GM12878 (cell line): ENCODE measurements at regions not wholly inside any gene's neighbourhood (a gene's known extent, or its start where the extent isn't known, plus 50 kb on each side); places are given as distances from the start of the nearest gene placed in this dataset.

Experiments used
- ATAC-seq: fragments of 200-7000 bp; cut with Tn5 transposase; 3 replicates; pipeline ENCODE4 v1.9.1; 2020; ENCODE audit warnings: mild to moderate bottlenecking, moderate library complexity
- BruUV-seq: library from RNA; stranded (reverse); fragments of 400-500 nt; replicated peaks from 2 replicates; lab custom pipeline; 2021; lab: Mats Ljungman, UMichigan
- CTCF ChIA-PET: fragments of 300-600 bp; sonication (Branson Sonifier 250); formaldehyde crosslinking; extraction: SDS; loops from one replicate; lab custom pipeline; 2021; ENCODE audit warnings: inconsistent platforms; lab: Yijun Ruan, JAX
- POLR2A ChIA-PET: fragments of 350-600 bp; formaldehyde crosslinking; extraction: SDS; loops from one replicate; lab custom pipeline; 2021; ENCODE audit warnings: inconsistent platforms; lab: Charles Lee
- RAD21 ChIA-PET: fragments of 300-600 bp; sonication (Branson Sonifier 250); formaldehyde crosslinking; loops from one replicate; lab custom pipeline; 2023; ENCODE audit warnings: antibody characterized with exemption; ENCODE audit not compliant: unreplicated experiment; lab: Charles Lee
- SMC1A ChIA-PET: fragments of 300-600 bp; sonication (Branson Sonifier 250); formaldehyde crosslinking; loops from one replicate; lab custom pipeline; 2023; ENCODE audit not compliant: unreplicated experiment, uncharacterized antibody; lab: Charles Lee
- DNase-seq: peaks from one replicate; pipeline ENCODE4 v3.0.0-alpha.2; 2011; ENCODE audit warnings: low read depth, low spot score
- FAIRE-seq: peaks from 3 replicates; lab custom pipeline; 2011; peaks lifted over from hg19 to GRCh38; lab: Jason Lieb, UNC
- H2AFZ ChIP-seq: 2 replicates; pipeline ENCODE4 v1.6.0; 2011; ENCODE audit warnings: low read depth, low read length, control low read depth; ENCODE audit not compliant: control insufficient read depth
- H3K27ac ChIP-seq: 2 replicates; pipeline ENCODE4 v1.5.1; 2011; ENCODE audit warnings: control low read depth; ENCODE audit not compliant: control insufficient read depth, insufficient read depth
- H3K27me3 ChIP-seq, 2 experiments: replicated peaks in 1 of 2; 2 replicates each; pipeline versions ENCODE4 v1.6.0 to v1.6.1; 2011; ENCODE audit warnings: low read length in 1 of 2; ENCODE audit not compliant: control insufficient read depth in 2 of 2, insufficient read depth in 2 of 2
- H3K36me3 ChIP-seq, 2 experiments: 2 replicates each; pipeline ENCODE4 v1.5.1; 2011; ENCODE audit warnings: low read length in 1 of 2; ENCODE audit not compliant: control insufficient read depth in 2 of 2, insufficient read depth in 2 of 2
- H3K4me1 ChIP-seq: 2 replicates; pipeline ENCODE4 v1.6.1; 2011; ENCODE audit warnings: mild to moderate bottlenecking, low read length, moderate library complexity, mixed read lengths; ENCODE audit not compliant: control insufficient read depth, insufficient read depth
- H3K4me2 ChIP-seq: 2 replicates; pipeline ENCODE4 v1.6.0; 2011; ENCODE audit warnings: control low read depth; ENCODE audit not compliant: control insufficient read depth, insufficient read depth
- H3K4me3 ChIP-seq: fragments of 200-600 bp; sonication (generic); 2 replicates; pipeline ENCODE4 v1.5.1; 2016
- H3K79me2 ChIP-seq: 2 replicates; pipeline ENCODE4 v1.6.0; 2011; ENCODE audit warnings: low read length; ENCODE audit not compliant: control insufficient read depth, insufficient read depth
- H3K9ac ChIP-seq: 2 replicates; pipeline ENCODE4 v1.8.0; 2011; ENCODE audit warnings: low read length, control low read depth, mixed read lengths; ENCODE audit not compliant: control insufficient read depth, insufficient read depth
- H3K9me3 ChIP-seq: replicated peaks from 3 replicates; pipeline ENCODE4 v1.5.1; 2011; ENCODE audit warnings: mild to moderate bottlenecking, low read length; ENCODE audit not compliant: control insufficient read depth, insufficient read depth
- H4K20me1 ChIP-seq: 2 replicates; pipeline ENCODE4 v1.6.0; 2011; ENCODE audit not compliant: control insufficient read depth, insufficient read depth
- BCL3 ChIP-seq: IDR thresholded peaks from 2 replicates; pipeline ENCODE4 v1.6.1; 2011; ENCODE audit warnings: borderline replicate concordance, low read depth, mild to moderate bottlenecking, moderate library complexity, low read length; ENCODE audit not compliant: insufficient read depth, poor library complexity, severe bottlenecking
- CBX3 ChIP-seq: fragments of 200-600 bp; sonication (generic); IDR thresholded peaks from 2 replicates; pipeline ENCODE4 v1.6.1; 2016; ENCODE audit warnings: low read depth, borderline replicate concordance
- CEBPZ ChIP-seq: fragments of 150-350 bp; IDR thresholded peaks from 2 replicates; pipeline ENCODE4 v1.6.1; 2016; ENCODE audit warnings: low read depth, low read length
- FOS ChIP-seq: IDR thresholded peaks from 3 replicates; pipeline ENCODE4 v1.6.1; 2011; ENCODE audit warnings: borderline replicate concordance; ENCODE audit not compliant: insufficient read length; ENCODE audit errors: extremely low read depth
- HDAC2 ChIP-seq: fragments of 200-600 bp; sonication (generic); IDR thresholded peaks from 2 replicates; pipeline ENCODE4 v1.6.1; 2017
- HDAC6 ChIP-seq: fragments of 200-600 bp; sonication (generic); IDR thresholded peaks from one replicate; pipeline ENCODE4 v1.8.0; 2017; ENCODE audit warnings: antibody characterized with exemption; ENCODE audit not compliant: unreplicated experiment
- MLLT1 ChIP-seq: fragments of 450-650 bp; IDR thresholded peaks from 2 replicates; pipeline ENCODE4 v1.6.1; 2016; ENCODE audit warnings: mild to moderate bottlenecking
- MXI1 ChIP-seq: fragments of 150-350 bp; IDR thresholded peaks from 2 replicates; pipeline ENCODE4 v1.6.1; 2011; ENCODE audit warnings: low read depth, mild to moderate bottlenecking, inconsistent platforms, low read length, improper control_type of control experiment
- RAD21 ChIP-seq: IDR thresholded peaks from 2 replicates; pipeline ENCODE4 v1.6.1; 2011; ENCODE audit warnings: mild to moderate bottlenecking, low read depth, low read length, moderate library complexity; ENCODE audit not compliant: insufficient read depth
- SIX5 ChIP-seq: IDR thresholded peaks from 2 replicates; pipeline ENCODE4 v1.6.1; 2011; ENCODE audit warnings: mild to moderate bottlenecking, low read depth, low read length, moderate library complexity; ENCODE audit not compliant: severe bottlenecking
- TAF1 ChIP-seq: IDR thresholded peaks from 2 replicates; pipeline ENCODE4 v1.6.1; 2011; ENCODE audit warnings: mild to moderate bottlenecking, low read depth, low read length, borderline replicate concordance
- TCF12 ChIP-seq: IDR thresholded peaks from 2 replicates; pipeline ENCODE4 v1.6.1; 2011; ENCODE audit warnings: low read depth, mild to moderate bottlenecking, low read length
- ZBTB4 ChIP-seq: fragments of 450-650 bp; formaldehyde crosslinking; IDR thresholded peaks from 2 replicates; pipeline ENCODE4 v1.4.0; 2022; ENCODE audit warnings: mild to moderate bottlenecking, moderate library complexity
- ZNF274 ChIP-seq: IDR thresholded peaks from one replicate; pipeline ENCODE4 v1.8.0; 2011; ENCODE audit not compliant: insufficient read length, insufficient read depth
- ZNF622 ChIP-seq: fragments of 450-650 bp; IDR thresholded peaks from 2 replicates; pipeline ENCODE4 v1.6.1; 2017; ENCODE audit warnings: mild to moderate bottlenecking, inconsistent platforms
- WGBS: methylation state at CpG from one replicate; pipeline ENCODE4 v1.1.6; 2016; ENCODE audit warnings: low lambda C conversion rate; ENCODE audit not compliant: insufficient replicate concordance, insufficient coverage; ENCODE audit errors: missing lambda C conversion rate; 5-methylcytosine and 5-hydroxymethylcytosine counted together
- in situ Hi-C: fragments of 300-500 bp; cut with MboI; formaldehyde crosslinking; loops from 9 replicates; pipeline ENCODE4 v1.14.3; 2018; ENCODE audit warnings: mixed read lengths
- intact Hi-C: fragments of 100-400 bp; cut with micrococcal nuclease; formaldehyde crosslinking; loops from one replicate; pipeline ENCODE4 v1.14.2; 2022; ENCODE audit not compliant: unreplicated experiment

- TF ChIP-seq CEBPZ: no peak
- TF ChIP-seq SIX5: no peak
- no peak for TF ChIP-seq MLLT1
- no peak for TF ChIP-seq HDAC6
- no peak for TF ChIP-seq TCF12
- TF ChIP-seq, all 136 proteins: peak for 0
Measured at GRCh38 chr5:113748403-113748802, 234.9 kb downstream of the YTHDC2 start (continued).

GRCh38 chr5:113749334-113749733, 235.8 kb downstream of the YTHDC2 start:
- H3K27ac ChIP-seq: no peak overlapping the region
- no peak overlapping the region for H3K4me3 ChIP-seq
- no peaks in the 10 kb centered on the region for H3K36me3 ChIP-seq
- POLR2A ChIA-PET: no interaction called here
- no peaks in the 10 kb centered on the region for H3K4me1 ChIP-seq
- H4K20me1 ChIP-seq: no peaks in the 10 kb centered on the region
- DNase-seq (no peak), ATAC-seq (no peak), FAIRE-seq (no peak)
- no peaks in the 10 kb centered on the region for H3K27me3 ChIP-seq
- RAD21 ChIA-PET: no interaction called here
- WGBS: 0% methylated on average over 1 of the region's 1 CpG
- no peak overlapping the region for H3K9ac ChIP-seq
- no peaks in the 10 kb centered on the region for H3K9me3 ChIP-seq
- SMC1A ChIA-PET: no interaction called here
- CTCF ChIA-PET: no interaction called here
- BruUV-seq: no TSS peak
- H3K4me2 ChIP-seq: no peak overlapping the region
- H3K79me2 ChIP-seq: no peaks in the 10 kb centered on the region
- in situ Hi-C loops: no loop called here
- intact Hi-C loops: no loop called here
- H2AFZ ChIP-seq: no peak overlapping the region
- TF ChIP-seq BCL3: no peak
- no peak for TF ChIP-seq MXI1
- no peak for TF ChIP-seq CBX3
- no peak for TF ChIP-seq ZNF274
- TF ChIP-seq RAD21: no peak
- no peak for TF ChIP-seq TAF1
- TF ChIP-seq FOS: no peak
- TF ChIP-seq ZBTB4: no peak
- no peak for TF ChIP-seq ZNF622
- no peak for TF ChIP-seq HDAC2
